EL (cell line): ENCODE measurements at regions not wholly inside any gene's neighbourhood (a gene's known extent, or its start where the extent isn't known, plus 50 kb on each side); places are given as distances from the start of the nearest gene placed in this dataset.
"Not testable (repeated sequence)": the region's sequence is repeated elsewhere in the genome, so short reads cannot be mapped to it uniquely, and the experiment has no call there.

Source experiments
- DNase-seq: peaks from one replicate; pipeline ENCODE4 v3.0.0-alpha.2; 2016

DNA sequence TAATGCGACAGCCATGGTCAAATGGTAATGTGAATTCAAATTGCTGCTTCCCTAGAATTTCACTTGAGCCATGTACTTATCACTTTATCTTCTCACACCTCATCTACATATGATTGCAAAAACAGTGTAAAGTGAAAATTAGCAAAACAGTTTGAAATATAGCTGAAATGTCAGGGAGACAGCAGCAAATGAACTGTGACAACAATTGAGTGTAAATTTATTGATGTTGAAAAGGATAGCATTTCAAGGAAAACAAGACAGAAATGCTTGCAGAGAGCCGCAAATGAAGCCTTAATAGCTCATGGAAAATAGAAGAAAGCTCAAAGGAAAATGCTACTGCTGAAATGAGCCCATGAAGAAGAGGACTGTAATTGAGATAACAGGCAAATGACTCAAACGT is 516.2 kb upstream of the POT1 start:
- DNase-seq = no peak

DNA sequence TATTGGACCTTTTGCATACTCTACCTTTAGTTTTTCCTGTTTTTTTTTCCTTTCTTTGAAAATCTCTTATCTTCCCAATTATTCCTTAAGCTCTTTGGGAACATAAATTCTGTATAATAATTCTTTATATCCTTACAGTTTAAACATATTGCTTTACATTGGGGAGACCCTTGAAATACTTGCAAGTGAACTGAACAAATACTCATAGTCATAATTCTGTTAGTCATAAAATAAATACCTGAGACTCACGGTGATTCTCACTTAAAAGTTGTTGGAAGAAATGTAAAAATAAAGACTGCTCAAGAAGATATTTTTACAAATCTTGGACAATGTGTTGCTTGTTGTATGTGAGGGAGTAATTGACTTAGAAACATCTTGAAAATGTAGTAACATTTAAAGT is 515.2 kb upstream of the POT1 start:
- no peak for DNase-seq

DNA sequence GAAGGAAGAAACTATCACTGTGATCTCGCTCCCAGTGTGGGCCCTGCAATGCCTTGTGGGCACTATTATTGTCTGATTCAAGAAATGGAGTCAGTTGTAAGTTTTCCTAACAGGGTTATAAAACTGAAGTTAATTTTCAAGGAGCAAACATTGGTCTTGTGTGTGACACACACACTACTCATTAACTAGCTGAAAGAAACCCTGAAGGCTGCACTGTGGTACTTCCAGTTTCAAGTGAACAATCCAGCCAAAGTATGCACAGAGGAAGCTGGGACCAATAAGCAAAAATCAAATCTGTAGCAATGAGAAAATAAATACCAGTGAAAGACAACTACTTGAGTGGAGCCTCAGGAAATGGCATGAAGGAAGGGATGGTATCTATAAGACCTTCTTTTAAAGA is 506.6 kb upstream of the POT1 start:
- no peak for DNase-seq

DNA sequence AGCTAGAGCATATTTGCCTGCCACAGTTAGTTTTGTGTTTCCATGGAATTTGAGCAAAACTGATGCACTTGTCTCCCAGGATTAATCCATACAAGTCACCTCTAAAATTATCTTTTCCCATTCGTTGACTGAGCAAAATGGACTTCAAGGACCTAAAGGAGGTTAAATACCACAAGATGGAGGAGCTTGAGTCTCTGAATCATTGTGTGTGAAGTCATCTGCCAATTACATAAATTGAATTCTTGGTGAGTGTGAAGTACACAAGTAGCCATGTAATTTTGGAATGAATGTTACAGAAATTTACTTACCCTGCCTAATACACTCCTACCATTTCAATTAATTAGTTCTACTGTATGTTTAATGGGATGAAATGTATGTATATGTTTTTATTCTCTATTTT is 501.7 kb upstream of the POT1 start:
- no peak for DNase-seq

DNA sequence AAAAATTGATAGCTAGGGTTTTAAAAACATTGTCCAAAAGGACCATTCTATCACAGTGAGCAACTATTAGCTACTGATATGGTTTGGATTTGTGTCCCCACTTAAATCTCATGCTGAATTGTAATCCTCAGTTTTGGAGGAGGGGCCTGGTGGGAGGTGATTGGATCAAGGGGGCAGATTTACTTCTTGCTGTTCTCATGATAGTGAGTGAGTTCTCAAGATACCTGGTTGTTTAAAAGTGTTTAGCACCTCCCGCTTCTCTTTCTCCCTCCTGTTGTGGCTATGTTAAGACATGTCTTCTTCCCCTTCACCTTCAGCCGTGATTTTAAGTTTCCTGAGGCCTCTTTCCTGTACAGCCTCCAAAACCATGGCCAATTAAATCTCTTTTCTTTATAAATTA is 500.4 kb upstream of the POT1 start:
- DNase-seq = no peak

DNA sequence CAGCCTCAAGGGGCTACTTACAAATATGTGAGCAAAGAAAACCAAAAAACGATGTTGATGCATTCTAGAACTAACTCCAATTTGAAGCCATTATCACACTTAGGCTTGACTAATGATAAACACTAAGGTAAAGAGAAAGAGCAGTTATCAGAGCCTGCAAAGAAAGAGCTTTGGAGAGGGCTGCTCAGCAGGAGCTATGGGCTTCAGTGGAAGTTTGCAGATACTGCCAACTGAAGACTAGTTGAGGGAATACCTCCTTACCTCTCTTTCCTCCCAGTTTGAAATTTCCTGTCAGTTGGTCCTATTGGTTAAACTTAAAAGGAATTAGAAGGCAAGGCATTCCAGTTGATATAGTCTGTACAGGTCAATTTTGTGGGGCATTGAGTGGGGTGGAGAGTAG is 498.1 kb upstream of the POT1 start:
- no peak for DNase-seq

DNA sequence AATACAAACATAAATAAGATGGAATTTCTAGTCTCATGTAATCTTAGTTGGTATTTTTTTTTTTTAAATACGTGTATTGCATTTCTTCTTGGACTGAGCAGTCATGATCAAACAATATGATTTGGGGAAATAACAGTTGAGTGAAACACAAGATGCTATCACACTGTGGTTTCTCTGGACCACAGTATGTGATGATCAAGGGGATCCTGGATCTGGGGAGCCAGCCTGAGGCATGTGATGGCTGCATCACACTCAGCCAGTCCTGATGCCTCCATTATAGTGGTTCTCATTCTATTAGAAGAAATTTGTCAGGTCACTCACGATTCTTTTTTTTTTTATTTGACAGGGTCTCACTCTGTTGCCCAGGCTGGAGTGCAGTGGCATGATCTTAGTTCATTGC is 495.9 kb upstream of the POT1 start:
- no peak for DNase-seq

DNA sequence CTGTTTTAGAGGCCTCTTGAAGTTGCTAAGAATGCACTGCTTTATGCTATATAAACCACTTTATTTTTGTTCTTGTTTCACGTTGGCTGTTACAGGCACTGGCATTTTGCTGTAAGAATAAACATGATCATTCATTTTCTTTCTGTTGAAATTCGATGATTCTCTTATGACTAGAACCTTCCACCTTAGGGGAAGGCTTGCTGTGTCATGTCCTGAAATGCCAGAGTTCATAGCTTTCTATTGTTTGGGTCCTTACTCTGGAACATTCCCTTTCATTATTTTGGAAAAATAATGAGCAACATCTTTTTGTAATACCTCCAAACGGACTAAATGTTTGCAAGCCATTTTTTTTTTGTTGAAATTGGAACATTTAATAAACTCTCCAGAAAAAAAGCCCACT is 495.1 kb upstream of the POT1 start:
- no peak for DNase-seq

DNA sequence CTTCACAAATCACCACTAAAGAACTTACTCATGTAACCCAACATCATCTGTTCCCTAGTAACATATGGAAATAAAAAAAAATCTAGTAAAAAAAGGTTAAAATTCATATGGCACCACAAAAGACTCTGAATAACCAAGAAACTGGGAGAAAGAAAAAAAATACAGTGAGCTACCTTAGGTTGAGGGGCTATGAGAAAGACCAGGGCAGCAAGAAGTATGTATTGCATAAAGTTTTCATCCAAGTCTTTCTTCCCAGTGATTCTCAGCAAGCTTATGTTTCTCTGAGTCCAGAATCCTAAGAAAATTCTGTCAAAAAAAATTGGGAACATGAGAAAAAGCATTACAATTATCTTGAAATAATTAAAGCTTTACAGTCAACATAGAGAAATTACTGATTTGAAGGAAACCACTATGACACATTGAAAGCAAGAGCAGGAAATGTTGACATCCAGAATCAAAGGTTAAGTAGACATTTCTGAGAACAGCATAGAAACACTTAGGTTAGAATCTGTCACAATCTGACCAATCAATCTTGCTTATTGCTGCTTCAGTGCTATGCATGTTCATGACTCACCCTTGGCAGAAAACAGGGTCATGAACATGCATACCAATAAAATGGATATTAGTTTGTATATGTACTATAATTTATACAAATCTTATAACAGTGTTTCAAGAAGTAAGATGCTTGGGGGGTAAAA is 494.0 kb upstream of the POT1 start:
- DNase-seq = no peak

DNA sequence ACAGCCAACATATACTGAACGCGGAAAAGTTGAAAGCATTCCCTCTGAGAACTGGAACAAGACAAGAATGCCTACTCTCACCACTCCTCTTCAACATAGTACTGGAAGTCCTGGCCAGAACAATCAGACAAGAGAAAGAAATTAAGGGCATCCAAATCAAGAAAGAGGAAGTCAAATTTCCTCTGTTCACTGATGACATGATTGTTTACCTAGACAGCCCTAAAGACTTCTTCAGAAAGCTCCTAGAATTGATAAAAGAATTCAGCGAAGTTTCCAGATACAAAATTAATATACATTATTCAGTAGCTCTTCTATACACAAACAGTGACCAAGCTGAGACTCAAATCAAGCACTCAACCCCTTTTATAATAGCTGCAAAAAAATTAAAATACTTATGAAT is 491.8 kb upstream of the POT1 start:
- not testable (repeated sequence) for DNase-seq

DNA sequence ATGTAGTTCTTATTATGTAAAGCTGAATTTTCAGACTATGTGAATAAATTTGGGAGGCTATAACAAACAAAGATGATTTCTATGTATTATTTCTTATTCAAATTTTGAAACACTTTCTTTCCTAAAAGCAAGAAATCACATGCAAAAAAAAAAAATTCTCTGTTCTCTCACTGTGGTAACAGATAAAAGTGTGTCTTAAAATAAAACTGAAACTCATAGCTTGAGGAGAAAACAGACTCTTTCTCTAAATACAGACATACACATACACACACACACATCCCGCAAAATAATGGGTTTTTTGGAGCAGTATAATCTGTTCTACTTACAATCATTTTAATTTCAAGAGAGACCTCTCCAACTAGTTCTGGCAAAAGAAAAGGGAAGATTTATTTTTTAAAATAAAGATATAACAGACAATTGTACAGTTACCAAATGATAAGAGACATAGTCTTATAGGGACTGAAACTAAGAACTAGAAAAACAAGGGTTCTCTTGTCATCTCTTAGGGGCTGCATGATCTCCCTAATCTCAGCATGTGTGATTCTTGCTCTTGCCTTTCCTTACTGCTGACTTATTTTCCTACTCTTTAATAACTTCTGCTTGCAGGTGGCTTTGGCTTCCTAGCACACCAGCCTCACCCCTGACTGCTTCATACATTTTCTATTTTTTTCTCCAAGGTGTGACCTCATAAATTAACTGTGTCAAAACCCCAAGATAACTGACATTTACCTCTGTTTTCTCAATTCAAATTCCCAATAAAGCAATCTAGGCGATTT is 483.5 kb upstream of the POT1 start:
- DNase-seq = no peak

DNA sequence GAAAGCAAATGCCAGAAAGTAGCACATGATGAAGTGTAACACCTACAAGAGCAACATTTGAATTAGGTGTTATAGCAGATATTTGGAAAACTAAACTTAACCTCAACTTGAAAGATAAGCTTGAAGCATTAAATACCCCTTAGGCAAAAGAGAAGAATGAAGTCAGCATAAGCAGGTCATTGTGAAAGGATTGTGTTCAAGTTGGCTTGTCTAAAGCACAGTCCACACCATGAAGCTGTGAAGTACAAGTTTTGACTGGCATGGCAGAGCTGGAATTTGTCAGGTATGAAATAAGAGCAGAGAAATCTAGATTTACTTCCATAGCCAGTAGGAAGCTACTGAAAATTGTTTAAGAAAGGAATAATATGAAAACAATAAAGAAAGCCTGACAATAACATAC is 480.3 kb upstream of the POT1 start:
- DNase-seq = no peak

DNA sequence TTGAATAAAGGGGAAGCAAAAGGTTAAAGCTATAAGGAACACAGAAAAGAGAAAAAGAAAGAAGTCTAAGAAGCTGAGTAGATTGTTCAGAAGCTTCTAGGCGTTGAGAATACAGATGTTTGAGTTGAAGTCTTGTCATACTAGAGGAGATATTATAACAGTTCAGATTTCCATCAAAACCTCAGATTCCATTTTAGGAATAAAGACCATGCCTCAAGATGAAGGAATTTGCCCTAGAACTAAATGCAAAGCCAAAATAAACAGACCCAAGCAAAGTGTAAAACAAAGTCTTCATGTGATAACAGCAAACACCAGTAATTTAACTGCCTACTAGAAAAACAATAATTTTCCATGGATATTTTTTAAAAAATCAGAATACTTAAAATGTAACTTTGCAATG is 476.5 kb upstream of the POT1 start:
- no peak for DNase-seq

DNA sequence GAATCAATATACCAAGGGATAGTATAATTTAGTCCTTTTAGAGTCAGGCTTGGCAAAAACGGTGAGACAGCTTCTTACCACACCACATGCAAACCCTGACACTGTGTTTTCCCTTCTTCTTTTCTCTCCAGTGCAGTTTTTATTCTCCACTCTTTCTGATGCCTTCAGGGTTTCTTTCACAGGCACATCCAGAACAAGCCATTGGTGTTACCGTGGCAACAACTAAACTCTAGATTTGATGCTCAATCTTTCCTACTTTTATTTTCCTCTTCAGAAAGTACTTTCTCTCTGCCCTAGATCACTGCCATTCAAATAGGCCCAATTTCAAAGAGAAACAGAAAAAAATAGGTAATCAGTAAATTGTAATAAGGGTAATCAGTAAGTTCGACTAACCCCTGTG is 469.8 kb upstream of the POT1 start:
- no peak for DNase-seq

DNA sequence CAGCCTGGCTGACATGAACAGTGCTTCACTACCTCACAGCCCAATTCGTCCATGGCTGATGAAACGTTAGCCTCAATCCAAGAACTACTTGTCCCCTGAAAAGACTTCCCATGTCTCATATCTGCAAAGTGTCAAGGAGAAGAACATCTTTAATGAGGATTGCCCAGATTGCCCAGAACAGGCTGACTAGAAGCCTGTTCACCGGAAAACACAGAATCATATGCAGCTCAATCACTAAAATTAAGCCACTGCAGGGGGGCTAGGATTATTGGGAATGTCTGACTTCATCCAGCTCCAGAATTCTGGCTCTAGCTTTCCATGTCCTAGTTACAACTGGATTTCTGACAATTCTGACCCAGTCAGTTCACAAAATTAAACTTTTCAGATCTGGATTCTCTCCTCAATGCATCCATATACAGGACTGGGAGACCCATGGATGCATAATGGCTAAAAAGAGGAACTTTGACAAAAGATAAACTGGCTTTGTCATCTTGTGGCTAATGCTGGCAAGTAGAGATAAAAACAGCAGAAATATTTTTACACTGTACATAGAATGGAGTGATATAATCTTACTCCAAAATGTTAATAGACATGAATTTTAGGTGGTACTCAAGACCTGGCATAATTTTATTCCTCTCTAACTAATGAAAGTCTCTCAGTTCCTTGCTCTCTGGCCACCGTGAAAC is 467.0 kb upstream of the POT1 start:
- DNase-seq = no peak

DNA sequence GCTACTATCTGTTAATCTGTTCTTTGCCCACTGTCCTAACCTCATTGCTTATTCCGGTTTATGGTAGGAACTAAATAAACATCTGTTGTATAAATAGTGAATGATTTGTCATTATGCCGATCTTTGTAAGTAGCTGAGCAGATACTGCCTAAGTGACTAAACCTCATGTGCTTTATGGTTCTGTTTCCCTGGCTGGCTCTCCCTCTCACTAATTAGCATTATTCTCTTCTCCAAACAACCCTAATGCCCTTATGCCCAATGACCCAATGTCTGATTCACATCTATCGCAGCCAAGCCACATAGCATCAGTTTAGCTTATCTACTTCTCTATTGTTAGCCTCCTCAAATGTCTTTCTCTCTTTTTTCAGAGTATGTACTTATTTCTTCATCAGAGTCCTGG is 462.3 kb upstream of the POT1 start:
- DNase-seq = no peak

DNA sequence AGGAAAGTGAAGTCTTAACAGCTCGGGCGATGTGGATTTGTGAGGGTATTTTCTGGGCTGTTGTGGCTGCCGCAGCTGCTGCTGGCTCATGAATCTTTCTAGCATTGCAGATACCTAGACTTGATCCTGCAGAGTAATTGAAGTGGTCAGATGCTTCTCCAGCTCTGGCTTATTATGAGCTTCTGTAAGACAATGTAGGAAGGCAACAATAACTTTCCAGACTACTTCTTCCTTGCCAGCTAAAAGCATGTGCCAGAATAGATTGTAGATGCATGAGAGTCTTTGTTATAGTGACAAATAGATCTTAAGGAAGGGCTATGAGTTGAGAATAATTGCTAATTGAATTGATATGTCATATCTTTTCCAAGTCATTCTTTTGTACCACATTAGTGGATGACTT is 461.4 kb upstream of the POT1 start:
- no peak for DNase-seq

DNA sequence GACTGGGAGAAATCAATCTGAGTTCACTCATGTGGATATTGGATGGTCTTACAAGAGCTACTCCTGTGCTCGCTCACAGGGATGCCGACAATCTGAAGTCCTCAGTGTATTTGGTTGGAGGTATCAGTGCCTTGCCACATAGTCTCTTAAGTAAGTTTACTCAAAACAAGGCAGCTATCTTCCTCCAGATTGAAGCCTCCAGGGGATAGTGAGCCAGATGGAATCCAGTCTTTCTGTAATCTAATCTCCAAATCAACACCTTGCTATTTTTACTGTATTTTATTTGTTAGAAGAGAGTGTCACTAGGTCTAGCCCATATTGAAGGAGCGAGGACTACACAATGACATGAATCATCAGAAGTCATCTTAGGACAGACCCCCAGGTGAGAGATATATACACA is 456.6 kb upstream of the POT1 start:
- DNase-seq = no peak

DNA sequence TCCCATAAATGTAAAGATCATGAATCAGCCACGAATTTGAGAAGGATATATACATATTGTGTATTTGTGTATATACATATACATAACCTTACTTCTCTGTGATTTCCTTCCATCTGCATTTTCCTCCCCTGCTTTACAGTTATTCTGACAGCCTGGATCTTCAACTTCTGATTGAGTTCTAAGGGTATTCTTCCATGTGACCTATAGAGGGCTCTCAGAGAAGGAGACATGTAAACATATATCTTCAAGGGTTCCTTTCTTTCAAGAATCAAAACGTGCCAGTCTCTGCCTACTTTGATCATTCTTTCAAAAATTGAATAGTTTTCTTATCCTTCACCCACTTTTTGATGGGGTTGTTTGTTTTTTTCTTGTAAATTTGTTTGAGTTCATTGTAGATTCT is 453.7 kb upstream of the POT1 start:
- no peak for DNase-seq

DNA sequence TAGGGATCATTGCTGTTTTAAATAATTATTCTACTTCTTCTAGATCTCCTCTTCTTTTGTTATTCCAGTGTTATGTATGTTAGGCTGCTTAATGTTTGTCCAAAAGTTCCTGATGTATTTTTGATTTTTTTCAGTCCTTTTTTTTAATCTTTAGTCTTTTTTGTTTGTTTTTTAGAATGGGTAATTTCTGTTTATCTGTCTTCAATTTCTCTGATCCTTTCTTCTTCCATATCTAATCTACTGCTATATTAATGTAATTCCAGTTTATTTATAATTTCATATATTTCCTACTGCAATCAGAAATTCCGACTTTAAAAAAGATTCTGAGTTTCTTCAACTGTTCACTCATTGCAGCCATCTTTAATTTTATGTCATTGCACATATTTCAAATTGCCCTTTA is 452.8 kb upstream of the POT1 start:
- DNase-seq = no peak

DNA sequence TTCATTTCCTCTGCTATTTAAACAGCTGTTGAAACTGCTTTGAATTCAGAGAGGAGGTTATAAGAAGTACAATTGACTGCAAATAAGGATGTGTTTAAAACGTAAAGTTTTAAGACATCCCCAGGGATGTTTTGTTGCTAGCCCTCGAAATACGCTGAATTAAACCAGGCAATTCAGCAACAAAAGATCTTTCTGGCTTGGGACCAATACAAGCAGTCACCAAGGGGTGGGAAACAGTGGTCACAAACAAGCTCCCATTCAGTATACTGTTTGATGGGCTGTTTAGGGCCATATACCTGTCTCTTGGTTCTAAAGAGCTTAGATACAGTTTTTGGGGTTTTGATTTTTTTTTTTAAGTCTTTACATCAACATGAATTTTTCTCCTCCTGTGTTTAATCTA is 446.3 kb upstream of the POT1 start:
- DNase-seq = no peak

DNA sequence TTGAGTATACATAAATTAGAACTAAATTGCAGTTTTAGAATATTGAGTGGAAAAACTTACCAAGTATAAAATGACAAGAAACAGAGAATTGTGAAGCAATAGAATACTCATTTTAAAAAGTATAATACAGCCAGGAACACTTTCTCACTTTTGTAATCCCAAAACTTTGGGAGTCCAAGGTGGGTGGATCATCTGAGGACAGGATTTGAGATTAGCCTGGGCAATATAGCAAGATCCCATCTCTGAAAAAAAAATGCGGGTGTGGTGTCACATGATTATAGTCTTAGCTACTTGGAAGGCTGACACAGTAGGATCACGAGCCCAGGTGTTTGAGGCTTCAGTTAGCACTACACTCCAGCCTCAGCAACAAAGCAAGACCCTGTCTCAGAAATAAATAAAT is 440.9 kb upstream of the POT1 start:
- no peak for DNase-seq

DNA sequence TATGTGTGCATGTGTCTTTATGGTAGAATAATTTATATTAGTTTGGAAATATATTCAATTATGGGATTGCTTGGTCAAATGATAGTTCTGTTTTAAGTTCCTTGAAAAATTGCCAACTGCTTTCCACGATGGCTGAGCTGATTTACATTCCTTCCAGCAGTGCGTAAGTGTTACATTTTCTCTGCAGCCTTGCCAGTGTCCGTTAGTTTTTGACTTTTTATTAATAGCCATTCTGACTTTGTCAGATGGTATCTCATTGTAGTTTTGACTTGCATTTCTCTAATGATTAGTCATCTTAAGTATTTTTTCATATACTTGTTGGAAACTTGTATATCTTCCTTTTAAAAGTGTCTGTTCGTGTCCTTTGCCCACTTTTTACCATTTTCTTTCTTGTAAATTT is 434.2 kb upstream of the POT1 start:
- no peak for DNase-seq

DNA sequence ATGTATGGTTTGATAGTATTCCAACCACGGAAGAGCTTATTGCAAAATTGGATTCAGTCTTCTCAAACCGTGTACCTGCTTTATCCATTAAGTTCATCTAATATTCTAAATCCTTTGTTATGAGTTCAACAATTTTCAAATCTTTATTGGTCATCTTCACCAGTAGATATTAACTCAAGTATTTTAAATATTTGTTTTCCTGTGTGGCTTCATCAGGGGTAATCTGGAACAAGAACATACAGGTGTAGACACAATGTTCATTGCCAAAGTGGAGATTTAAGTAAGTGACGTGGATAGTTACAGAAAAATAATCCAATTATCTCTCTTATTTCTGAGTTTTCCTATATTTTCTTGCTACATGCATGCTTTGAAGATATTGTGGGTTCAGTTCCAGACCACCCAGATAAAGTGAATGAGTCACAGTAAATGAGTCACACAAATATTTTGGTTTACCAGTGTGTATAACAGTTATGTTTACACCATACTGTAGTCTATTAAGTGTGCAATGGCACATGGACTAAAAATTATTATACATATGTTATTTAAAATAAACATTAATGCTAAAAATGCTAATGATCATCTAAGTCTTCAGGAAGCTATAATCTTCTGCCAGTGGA is 429.0 kb upstream of the POT1 start:
- DNase-seq = no peak
